Right lung (tissue), 2 donors: ENCODE measurements at regions not wholly inside any gene's neighbourhood (a gene's known extent, or its start where the extent isn't known, plus 50 kb on each side); places are given as distances from the start of the nearest gene placed in this dataset.

Source experiments
- DNase-seq, 2 donors: peaks; one replicate each; pipeline ENCODE4 v3.0.0-alpha.2; 2013

DNA sequence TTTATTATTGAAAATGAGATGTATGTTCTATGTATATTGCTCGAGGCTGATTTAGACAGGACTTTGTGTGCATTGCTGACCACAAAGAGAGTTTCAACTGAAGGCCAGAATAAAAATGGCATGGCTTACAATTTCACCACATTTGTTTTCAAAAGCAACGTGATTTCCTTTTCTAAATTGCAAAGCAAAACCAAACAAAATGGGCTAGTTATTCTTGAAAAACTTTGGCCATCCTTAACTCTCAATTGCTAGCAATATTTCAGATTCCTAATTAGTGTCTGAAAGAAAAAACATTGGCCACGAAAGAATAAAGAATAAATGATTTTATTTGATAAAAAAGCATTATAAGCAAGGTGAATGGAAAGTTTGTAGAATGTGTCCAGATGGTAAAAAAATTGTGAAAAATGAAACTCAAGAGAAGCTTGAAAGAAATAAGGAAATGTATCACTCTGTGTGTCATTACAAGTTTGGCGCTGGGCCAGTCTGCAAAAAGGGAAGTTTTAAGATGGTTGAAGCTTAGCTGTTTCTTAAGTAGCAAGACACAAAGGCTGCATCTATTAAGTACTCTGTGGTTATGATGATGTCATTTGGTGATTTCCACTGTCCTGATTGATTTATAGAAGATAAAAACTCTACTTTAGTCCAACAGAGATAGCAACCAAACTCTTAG, 89.2 kb upstream of the PRLR start:
- DNase-seq = peak; percentile 10 to 14

DNA sequence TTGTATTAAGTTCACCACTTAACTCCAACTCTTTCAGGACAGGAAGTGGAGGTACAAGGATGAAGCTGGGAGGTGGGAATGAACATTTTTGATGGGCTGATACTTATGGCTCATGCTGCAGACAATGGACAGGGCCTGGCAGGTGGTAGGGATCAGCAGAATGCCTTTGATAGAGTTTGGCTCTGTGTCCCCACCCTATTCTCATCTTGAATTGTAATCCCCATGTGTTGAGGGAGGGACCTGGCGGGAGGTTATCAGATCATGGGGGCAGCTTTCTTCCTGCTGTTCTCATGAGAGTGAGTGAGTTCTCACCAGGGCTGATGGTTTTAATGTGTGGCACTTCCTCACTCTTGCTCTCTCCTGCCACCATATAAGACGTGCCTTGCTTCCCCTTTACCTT, 87.3 kb upstream of the PRLR start:
- no peak for DNase-seq

DNA sequence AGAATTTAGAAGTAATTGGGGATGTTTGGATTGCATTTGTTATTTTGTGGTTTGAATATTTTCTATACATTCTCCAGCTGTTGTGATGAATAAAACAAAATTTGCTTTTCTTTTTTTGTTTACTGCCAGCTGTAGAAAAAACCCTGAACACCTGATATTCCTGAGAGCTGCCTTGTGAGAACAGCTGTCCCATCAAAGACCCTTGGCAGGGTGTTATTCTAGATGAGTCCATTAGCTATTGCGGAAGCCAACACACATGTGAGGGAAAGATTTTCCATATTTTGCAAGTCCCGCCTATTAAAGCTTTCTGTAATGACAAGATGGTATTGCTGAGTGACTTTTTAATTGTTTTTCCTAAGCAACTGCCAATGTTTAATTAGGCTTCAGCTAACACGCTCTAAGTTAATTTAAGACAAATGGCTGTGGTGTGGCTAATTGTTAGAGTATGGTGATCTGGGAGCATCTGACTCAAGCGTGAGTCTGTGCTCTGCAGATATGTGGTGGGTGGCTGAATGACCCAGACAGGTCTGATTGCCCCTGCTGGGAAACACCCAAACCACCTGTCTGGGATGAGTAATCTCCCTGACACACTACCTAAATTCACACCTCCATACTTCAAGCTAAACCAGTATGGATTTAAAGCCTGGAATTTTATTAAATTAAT, 86.5 kb upstream of the PRLR start:
- no peak for DNase-seq

DNA sequence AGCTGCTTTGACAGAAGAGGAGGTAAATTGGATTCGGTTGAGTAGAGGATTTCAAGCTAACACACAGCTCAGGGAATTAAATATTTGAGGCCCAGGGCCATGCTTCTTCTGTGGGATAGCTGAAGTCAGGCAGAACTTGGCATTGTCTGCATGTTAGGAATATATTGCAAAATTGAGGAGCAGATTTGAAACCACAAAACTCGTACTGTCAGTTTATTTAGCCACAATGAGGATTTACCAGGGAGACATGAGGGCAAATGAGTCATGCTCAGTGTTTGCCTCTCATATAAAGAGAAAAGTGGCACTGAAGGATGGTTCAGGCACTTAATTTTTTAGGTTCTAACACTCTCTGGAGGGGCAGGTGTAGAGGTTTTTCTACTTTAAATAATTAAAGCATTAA, 83.0 kb upstream of the PRLR start:
- DNase-seq = no peak

DNA sequence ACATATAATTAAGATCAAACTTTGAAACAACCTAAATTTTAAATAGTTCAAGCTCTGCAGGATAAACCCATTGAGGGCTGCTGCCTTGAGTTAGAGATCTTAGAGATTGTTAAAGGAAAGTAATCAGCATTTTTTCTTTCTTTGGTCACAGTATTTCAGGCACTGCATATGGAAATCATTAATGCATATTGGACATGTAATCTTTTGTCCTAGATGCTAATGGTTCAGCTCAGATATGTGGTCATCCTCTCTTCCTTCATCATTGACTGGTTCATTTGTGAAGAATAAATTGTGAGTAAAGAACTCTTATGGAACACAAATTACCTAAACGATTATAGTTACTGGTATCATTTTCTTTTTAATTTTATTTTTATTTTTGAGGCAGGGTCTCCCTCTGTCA, 82.0 kb upstream of the PRLR start:
- no peak for DNase-seq

DNA sequence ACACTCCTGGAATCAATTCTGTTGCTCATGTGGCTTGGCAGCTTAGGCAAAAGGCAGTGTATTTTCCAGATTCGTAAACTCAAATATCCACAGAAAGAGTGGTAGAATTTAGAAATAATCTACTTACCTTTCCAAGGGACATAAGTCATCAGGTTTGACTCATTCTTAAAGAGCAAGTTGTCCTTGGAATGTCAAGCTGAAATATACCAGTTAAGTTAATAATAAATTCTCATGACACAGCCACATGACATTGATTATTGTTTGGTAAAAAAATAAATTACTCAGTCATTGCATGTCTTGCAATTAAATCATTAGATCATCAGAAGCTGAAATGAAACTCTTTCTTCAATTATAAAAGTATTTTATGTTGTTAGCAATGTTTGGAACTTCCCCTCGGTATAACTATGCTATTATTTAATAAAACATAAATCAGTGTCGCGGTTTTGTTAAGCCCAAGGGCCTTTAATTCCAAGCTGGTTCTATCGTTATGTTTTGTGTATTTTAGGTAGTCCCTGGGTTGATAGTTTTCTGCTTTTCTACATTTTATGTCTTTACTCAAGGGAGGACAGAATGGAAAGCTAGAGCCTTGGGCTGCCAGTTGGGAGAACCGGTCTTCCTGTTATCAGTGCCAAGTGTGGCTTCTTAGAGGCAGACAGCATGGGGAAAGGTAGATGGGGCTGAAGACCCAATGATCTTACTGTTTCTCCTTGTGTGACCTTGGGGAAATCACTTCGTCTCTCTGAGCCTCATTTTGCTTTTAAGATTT, 79.3 kb upstream of the PRLR start:
- DNase-seq = no peak

DNA sequence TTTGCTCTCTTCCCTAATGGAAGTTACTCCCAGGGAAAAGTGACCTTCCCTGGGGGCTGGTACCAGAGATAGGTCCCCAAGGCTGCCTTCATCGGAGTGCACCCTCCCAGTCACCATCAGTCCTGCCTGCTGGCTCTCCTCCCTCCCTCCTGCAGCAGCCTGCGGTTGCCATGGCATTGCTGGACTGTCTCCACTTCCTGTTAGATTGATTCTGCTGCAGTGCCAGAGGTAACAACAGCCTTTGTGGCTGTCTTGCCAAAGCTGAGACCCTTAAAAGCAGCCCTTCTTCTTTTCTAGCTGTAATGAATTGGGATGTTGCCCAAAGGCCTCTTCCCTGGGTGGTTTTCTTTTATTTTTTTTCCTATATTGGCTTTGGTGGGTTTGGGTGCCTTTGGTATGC, 78.1 kb upstream of the PRLR start:
- DNase-seq = no peak

DNA sequence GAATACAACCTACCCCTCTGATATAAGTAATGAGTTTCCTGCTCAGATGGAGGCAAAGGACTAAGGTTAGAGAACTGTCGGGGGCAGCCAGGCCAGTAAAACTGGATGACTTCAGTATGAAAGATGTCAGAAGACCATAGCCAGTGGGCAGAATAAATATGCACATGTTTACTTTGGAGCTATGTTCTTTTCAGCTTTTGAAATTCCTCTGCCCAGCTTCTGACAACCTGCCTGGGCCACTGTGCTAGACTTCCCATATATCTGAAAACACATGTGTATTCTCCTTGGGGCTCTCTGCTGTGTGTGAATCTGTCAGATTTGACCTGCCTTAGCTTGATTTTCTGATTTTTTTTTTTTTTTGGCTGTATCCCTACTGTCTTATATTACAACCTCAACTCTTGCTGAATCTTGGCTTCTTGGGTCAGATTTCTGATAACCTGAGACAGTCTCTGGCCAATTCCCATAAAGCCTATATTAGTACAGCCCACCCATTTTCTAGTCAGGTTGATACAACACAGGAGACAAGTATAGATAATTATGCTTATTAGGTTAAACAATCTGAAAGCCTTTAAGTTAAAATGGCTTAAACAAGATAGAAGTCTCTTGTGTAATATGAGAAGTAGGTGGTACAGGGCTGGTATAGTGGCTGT, 76.6 kb upstream of the PRLR start:
- DNase-seq = no peak

DNA sequence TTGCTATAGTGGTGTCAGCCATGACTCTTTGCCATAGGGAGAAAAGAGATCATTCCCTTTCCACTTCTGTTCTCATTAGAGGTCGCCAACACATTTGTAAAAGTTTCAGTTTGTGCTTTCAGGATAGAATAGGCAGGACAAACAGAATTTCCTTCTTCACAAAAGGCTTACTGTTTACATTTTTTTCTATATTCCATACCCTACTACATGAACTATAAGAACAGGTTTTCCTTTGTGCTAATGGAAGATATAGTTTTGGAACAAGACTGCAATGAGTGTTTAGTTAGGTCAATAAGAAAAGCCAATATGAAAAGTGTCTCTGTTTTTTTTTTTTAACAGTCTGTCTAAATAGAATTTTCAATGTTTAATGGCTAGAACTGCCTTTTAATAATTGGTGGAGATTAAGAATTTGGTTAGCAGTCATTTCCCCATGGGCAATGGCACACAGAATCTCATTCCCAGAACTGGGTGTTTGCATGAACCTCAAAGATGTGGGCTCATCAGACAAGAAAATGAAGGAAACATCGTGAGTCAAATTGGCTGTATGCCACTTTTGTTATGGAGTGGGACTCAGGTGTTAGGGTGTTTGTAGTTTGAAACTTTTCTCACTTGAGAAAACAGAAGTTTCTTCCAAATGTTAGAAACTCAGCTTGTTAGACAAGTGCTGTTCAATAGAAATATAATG, 75.2 kb upstream of the PRLR start:
- no peak for DNase-seq

DNA sequence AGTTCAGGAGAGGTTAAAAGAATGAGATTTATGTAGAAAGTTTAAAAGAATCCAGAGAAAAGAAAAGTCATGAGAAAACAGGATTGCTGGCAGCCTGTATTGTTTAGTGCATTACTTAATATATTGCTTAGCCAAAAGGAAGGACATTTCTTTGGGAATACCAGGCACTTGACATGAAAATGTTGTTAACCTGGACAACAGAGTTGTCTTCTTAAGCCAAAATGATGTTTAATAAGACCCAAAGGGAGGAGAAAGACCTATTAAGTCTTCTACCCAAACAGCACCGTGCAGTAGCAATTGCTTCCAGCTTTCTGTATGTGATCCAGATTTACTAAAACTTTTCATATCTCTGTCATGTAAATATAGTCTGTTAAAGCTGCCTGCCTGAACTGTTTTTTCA, 74.0 kb upstream of the PRLR start:
- no peak for DNase-seq

DNA sequence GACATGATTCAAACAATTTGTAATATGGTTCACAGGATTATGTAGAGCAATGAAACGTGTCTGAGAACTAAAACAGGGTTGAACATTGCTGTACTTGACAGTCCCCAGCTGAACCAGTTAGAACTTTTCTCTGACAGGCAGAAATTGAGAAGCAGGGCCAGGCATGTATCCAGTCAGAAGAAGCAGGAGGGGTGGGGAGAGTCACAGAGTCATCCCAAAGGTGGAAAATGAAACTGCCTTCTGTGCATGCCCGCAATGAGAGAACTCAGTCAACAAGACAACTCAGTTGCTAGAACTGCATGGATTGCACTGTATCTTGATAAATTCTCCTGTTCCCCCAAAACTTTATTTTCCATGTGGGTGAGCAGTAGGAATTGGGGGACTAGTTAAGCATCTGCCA, 72.9 kb upstream of the PRLR start:
- DNase-seq = no peak

DNA sequence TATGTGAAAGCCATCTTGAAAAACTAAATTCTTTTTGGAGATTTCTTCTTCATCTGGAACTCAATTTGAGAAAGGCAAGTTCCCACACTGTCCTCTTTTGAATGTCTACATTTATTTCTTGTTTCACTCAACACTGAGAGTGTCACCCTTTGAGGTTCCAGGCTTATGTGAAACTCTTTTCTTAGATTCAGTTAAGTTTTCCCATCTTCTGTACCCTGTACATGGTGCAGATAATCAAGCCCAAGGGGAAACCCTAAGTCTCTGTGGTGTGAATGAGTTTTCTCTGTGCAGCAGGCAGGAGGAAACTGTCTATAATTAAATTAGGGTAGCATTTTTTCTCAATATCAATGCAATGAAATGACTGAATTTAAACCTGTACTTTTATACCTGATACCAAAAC, 72.3 kb upstream of the PRLR start:
- DNase-seq = no peak

DNA sequence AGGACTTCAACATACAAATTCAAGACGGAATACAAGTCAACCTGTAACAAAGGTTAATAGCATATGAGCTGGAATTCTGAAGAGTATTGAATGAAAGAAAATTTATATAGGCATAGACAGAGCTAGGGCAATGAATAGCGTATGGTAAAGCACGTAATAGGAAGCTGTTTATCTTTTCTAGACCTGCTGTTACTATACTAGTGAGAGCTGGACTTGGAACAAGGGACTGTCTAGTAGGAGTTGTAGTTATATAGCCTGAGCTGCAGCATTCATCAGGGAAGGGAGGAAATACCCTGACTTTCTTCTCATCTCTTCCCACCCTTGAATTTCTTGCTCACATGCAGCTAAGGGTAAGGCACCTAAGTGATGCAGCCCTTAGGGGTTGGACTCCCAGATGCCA, 67.5 kb upstream of the PRLR start:
- DNase-seq = no peak

DNA sequence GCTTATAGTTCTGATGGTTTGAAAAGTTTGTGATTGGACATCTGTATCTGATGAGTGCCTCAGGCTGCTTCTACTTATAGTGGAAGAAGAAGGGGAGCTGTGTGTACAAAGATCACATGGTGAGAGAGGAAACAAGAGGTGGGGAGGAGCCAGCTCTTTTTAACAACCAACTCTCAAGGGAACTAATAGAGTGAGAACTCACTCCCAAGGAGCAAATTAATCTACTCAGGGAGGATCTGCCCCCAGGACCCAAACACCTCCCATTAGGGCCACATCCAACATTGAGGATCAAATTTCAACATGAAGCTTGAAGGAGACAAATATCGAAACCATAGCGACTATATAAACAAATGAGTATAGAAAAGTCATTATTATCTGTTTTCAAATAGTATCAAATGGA, 64.7 kb upstream of the PRLR start:
- DNase-seq = no peak

DNA sequence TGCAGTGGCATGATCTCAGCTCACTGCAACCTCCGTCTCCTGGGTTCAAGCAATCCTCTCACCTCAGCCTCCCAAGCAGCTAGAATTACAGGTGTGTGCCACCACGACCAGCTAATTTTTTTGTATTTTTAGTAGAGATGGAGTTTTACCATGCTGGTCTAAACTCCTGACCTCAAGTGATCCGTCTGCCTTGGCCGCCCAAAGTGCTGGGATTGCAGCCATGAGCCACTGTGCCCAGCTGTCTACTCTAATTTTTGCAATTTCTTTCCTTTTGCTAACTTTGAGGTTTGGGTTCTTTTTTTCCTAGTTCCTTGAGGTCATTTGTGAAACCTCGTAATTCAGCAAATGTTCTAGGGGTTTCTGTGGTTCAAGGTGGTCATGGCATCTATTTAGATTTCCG, 63.7 kb upstream of the PRLR start:
- no peak for DNase-seq

DNA sequence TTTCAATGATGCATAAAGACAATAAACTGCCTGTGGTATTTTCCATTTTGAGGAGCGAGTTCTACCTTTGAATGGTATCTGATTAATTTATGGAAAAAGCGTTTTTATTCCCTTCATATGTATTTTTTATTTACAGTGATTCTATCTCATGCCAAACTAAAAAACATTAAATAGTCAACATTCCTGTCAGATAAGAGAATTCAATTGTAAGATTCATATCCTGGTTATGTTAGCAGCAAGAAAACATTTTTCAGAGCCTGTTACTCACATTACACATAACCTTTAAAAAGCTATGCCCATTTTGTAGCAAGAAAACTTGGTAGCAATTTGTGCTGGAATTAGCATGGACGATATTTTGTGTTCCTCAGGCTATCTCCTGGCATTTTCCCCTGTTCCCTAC, 55.1 kb upstream of the PRLR start:
- no peak for DNase-seq

DNA sequence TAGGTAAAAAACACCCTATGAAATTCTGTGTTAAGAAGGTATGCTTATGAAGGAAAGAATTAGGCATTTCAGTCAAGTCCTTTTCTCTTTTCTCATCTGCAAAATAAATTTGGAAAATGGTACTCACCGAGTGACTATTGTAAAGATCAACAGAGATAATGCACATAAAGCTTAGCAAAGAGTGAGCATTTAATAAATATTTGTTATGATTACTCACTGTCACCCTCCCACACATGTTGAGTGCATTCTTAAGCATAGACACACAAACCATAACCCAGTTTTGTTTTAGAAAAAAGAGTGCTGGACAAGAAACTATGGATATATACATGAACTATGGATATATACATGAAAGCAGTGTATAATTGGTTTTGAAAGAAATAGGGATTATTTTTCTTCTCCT, 54.7 kb upstream of the PRLR start:
- DNase-seq = no peak

DNA sequence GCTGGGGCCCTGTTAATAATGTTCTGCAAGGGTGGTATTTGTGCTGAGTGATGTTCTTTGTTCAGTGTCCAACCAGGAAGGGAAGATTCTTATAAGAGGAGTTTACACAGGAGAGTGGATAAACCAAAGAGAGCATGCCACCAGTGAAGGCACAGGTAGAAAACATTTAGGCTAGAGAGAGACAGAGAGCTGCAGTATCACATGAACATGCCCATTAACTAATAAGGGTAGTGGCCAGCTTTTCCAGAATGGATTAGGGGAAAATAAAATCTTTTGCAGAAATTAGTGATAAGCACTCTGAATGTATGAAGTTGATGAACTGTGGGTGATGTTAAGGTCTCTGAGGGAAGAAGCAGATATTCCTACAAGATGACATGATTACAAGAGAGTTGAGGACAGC, 54.1 kb upstream of the PRLR start:
- no peak for DNase-seq

DNA sequence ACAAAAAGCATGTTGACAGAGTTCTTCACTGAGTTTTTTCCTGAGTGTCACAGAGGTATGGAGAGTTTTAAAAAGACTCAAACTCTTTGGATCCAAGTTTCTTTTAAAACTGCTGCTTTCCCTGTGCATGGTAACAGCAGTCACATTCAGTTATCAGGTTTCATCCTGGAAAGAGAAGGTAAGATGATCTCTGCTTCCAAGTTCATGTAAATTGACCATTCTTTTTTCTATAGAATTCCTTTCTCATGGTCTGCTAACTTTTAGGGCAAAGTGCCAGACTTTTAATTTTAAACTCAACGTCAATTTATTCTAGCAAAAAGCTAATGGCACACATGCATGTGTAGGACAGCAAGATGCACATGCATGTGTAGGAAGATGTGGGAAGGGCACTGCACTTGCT, 52.5 kb upstream of the PRLR start:
- no peak for DNase-seq

DNA sequence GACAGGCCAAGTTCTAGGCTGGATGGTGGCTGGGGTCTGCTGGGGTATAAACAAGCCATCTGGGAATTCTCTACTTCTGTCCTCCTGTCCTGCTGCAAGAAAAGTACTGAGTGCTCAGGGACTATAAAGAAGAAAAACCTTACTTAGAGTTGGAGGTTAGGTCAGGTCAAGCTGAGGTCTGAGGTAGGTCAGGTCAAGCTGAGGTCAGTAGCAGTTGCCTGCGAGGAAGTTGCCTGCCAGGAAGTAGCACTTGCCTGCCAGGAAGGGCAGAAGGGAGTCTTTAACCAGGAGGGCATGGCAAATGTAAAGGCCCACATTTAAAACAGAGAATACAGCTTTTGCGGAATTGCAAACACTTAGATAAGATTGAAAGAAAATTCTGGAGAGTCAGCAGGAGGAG, 51.3 kb upstream of the PRLR start:
- no peak for DNase-seq
